GM19035 (cell line): ENCODE measurements at regions not wholly inside any gene's neighbourhood (a gene's known extent, or its start where the extent isn't known, plus 50 kb on each side); places are given as distances from the start of the nearest gene placed in this dataset.
"Not testable (repeated sequence)": the region's sequence is repeated elsewhere in the genome, so short reads cannot be mapped to it uniquely, and the experiment has no call there.

ENCODE experiments used
- ATAC-seq: cut with Tn5 transposase; IDR thresholded peaks from one replicate; pipeline ENCODE4 v1.9.1; 2021; ENCODE audit not compliant: unreplicated experiment

DNA sequence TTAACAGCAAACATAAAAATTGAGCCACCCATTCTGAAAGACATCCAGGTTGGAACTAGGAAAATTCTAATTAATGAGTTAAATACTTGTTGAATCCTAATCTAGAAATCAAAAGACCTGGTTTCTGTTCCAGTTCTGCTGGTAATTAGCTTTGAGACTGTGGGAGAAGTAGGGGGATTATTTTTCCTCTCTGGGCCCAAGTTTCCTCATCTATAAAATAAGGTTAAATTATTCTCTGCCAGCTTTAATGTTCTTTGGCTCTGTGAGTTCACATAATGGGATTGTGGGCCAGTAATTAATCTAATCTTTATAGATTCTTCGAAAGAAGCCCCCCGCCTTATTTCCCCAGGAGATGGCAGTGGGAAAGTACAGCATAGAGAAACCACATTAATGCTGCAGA lies 104.6 kb downstream of the ENC1 start:
- ATAC-seq = no peak

DNA sequence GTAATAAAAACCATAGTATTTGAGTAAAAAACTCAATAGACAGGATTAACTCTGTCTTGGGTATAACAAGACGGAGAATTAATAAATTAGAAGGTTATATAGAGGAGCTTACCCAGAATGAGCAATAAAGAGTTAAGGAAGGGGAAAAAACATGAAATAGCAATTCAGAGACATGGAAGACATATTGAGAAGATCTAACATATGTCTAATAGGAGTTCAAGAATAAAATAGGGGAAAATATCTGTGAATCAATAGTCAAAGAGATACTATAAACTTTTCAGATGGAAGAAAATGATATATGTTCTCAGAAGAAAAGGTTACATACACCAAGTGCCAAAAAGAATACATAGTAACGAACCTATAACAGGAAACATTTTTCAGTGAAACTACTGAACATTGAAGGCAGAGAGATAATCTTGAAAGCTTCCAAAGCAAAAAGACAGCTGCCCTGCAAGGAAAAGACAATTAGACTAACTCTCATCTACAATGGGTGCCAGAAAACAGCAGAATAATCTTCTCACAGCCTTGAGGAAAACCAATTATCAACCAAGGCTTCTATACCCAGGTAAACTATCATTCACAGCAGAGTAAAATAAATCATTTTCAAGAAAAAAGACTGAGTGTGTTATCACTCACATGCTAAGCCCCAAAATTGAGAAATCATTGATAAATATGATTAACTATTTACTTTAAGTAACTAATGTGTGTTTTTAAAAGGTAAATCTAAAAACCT lies 106.0 kb downstream of the ENC1 start:
- no peak for ATAC-seq

DNA sequence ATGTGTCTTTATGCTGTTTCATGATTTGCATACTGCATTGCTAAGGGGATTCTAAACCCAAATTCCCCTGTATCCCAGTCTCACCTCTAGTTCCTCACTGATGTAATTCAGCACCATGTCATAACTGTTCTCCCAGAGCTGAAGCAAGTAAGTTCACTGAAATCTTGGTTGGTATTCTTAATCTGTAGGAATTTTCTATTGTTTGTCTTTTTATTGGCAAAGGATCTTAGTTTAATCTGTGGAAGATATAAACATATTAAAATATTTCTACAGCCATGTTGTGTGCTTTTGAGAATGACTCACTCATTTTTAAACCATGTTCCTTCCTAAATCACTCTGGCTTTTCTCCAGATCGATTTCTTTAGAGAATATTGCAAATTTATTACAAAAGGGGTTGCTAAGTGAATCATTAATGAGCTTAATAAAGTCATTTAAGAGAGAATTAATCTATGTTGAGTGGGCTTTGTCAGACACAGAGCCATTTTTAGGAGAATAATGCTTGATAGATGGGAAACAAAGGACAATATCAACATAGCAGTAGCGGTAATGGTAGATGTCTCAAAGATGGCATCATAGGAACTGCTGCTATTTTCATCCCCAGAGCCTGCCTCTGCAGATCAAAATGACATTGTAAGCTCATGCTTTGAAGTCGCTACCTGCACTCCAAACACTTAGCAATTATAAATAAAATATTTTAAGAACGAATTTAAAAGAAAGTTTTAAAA lies 110.0 kb downstream of the ENC1 start:
- no peak for ATAC-seq

DNA sequence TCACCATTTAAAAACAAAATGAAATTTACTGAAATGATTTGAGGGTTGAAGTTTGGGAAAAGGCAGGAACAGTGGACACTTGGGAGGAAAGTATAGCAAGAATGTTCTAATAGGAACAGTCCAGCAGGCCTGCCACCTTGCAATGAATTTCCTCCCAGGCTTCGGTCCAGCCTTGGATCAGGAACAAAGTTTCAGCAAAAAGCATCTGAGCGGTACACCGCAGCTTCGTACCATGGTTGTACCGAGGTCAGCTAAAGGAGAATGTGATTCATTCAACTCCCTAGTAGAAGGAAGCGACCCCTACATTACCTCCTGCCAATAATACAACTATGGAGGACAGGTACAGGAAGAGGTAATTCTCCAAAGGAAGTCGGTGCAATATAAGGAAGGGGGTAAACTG lies 111.4 kb downstream of the ENC1 start:
- no peak for ATAC-seq

DNA sequence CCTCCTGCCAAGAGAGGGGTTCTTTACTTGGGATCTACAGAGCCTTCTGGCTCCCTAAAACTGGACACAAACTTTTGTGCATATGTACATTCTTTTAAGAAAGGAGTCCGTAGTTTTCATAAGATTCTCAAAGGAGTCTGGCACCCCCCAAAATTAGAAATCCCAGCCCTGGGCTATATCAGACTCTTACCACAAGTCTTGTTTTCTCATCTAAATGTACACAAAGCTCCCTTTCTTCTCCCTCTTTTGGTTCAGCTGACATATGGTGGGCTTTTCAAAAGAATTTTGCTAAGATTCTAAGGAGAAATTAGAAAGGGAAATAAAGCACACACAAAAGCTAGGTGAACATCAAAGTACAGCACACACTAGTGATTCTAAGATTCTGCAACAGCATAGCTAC lies 114.4 kb downstream of the ENC1 start:
- no peak for ATAC-seq

DNA sequence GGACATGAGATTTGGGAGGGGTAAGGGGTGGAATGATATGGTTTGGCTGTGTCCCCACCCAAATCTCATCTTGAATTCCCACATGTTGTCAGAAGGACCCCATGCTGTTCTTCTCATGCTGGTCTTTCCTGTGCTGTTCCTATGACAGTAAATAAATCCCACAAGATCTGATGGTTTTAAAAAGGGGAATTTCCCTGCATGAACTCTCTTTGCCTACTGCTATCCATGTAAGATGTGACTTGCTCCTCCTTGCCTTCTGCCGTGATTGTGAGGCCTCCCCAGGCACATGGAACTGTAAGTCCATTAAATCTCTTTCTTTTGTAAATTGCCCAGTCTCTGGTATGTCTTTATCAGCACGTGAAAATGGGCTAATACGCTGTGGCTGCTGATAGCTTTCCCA lies 115.8 kb downstream of the ENC1 start:
- ATAC-seq = not testable (repeated sequence)

DNA sequence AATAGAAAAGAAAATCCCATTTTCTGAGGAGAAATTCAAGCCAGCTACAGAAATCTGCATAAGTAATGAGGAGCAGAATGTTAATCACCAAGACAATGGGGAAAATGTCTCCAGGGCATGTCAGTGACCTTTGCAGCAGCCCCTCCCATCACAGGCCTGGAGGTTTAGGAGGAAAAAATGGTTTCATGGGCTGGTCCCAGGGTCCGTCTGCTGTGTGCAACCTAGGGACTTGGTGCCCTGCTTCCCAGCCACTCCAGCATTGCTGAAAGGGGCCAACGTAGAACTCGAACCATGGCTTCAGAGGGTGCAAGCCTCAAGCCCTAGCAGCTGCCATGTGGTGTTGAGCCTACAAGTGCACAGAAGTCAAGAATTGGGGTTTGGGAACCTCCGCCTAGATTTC lies 116.8 kb downstream of the ENC1 start:
- not testable (repeated sequence) for ATAC-seq

DNA sequence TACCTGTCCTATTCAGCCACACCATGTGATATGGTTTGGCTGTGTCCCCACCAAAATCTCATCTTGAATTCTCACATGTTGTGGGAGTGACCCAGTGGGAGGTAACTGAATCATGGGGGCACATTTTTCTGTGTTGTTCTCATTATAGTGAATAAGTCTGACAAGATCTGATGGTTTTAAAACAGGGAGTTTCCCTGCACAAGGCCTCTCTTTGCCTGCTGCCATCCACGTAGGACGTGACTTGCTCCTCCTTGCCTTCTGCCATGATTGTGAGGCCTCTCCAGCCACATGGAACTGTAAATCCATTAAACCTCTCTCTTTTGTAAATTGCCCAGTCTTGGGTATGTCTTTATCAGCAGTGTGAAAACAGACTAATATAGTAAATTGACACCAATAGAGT lies 117.7 kb downstream of the ENC1 start:
- ATAC-seq = not testable (repeated sequence)

DNA sequence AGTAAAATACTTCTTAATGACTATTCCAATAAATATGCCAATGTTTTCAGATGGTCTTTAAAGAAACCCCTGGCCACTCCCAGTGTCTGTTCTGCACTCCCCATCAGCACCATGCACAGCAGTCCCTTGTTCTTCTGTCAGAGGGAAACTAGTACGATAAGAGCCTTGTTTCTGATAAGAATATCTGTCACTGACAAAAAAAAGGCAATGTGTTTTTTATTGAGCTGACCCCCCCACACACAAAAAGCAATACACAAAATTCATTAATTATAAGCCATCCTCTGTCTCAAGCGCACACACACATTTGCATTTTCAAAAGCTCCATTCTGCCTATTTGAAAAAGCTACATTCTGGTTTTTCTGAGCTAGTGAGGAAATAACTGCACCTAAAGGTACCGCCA lies 119.1 kb downstream of the ENC1 start:
- ATAC-seq = no peak

DNA sequence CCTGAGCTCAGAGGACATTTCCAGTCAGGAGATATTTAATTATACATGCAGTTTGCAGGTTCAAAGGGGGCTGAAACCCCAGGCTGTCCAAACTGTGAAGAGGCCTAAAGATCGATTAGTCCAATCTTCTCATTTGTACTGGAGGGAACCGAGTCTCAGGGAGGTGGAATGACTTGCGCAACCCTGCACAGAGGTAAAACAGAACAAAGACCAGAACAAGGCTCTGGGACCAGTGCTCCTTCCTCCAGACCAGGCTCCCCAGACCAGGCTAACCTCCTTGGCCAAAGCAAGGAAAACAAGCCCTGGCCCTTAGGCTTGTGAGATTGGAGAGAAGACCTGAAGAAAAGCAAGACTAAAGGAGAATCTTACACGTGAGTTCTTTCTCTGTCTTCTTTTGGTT lies 120.8 kb downstream of the ENC1 start:
- no peak for ATAC-seq

DNA sequence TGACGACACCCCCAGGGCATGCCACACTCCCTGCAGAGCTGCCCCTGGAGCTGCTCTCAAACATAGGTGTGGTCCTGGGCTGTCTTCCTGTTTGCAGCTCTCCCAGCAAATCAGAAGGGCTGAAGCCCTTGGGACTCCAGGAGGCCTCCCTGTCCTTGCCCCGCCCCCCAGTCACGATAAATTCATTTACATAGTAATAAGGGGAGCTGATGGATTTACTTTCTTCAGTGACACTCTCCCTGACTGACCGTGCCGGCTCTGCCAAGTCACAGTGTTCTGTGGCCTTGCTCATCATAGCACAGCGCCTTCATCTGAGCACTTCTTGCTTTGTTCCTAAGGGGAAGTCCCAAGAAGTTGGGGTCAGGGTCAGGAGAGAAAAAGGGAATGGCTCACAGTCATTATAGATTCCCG lies 121.4 kb downstream of the ENC1 start:
- ATAC-seq = no peak

DNA sequence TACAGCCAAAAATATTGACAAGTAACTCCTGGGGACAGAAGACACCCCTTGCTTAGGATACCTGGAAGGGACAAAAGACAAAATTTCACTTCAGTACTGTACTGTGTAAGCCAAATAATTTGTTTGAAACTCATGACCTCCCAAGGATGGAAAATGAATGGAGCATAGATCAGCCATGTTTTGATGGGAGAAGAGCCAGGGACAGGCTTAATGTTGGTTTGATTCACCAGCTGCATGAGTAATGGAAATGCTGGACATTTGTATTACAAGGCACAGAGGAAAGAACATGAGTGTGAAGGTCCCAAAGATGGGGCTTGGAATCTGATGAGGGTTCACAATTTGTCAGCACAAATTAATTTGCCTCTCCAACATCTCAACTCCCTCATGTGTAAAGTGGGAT lies 122.8 kb downstream of the ENC1 start:
- no peak for ATAC-seq

DNA sequence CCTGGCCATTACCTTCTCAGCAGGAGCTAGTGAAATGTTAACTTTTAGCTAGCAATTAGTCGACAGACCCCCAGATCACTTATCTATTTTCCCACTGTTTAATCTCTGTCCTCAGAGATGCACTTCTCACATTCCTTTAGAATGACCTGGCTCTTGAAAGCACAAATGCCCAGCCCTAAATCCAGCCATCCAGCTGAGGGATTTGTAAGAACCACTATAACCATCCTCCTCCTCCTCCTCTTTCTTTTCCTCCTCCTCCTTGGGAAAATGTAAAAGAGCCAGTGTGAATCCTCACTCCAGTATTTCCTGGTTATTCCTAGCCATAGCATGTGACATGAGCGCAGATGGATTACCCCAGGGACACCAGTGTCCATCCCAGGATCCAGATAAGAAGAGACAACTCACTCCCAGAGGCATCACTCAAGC lies 124.3 kb downstream of the ENC1 start:
- ATAC-seq = no peak

DNA sequence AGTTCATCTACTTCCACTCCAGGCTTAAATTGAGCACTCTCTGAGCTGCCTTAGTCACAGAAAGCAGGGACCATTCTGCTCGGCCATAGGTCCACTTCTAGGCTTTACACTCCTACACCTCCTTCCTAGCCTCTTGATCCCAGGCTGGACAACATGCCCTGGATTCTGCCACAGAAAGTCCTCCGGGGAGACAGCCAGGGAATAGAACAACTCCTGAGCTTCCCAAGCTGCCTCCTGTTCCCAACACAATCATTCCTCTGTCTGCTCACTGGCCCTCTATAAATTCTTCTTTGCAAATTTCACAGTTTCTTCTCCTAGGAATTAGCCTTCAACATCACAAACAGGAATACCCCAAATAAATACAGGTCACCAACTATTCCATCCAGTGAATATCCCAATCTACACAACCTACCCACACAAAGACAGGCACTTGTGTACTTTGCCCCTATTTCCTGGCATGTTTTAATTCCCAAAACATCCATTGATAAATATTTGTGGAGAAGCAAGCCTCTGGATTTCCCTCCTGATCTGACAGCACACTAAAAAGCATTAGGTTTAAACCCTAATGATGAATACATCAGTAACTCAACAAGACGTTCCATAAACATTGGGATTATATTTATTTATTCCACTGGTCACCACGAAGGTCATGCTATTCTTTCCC lies 125.5 kb downstream of the ENC1 start:
- no peak for ATAC-seq

DNA sequence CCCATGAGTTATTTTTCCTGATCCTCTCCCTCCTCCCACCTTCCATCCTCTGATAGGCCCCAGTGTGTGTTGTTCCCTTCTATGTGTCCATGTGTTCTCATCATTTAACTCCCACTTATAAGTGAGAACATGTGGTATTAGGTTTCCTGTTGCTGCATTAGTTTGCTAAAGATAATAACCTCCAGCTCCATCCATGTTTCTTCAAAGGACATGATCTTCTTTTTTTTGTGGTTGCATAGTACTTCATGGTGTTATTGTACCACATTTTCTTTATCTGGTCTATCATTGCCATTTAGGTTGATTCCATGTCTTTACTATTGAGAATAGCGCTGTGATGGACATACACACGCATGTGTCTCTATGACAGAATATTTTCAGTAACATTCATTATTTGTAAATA lies 128.8 kb downstream of the ENC1 start:
- not testable (repeated sequence) for ATAC-seq

DNA sequence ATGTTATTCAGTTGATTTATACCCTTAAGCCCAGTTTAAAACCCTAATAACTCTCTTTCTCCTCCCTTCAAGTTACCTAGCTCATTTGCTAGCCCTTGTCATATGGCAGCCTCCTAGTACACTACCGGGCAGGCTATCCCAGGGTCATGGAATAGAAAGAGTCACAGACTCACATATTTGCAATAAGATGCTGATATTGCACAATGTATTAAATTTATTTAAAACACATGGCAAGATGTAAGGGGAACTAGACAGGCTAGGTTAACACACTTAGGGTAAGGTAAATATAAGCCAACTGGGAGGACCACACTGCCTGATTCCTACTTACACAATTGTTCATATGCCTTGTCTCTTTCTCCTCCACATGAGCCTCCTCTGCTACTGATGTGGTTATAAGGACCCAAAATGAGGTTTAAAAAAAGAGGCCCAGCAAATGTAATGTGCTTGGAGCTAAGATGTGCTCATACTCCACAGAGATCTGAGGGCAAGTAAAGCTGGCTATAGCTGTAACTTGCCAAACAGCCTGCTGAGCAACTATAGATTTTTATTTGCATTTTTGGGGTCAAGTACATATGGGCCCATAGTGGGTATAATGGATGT lies 130.0 kb downstream of the ENC1 start:
- no peak for ATAC-seq

DNA sequence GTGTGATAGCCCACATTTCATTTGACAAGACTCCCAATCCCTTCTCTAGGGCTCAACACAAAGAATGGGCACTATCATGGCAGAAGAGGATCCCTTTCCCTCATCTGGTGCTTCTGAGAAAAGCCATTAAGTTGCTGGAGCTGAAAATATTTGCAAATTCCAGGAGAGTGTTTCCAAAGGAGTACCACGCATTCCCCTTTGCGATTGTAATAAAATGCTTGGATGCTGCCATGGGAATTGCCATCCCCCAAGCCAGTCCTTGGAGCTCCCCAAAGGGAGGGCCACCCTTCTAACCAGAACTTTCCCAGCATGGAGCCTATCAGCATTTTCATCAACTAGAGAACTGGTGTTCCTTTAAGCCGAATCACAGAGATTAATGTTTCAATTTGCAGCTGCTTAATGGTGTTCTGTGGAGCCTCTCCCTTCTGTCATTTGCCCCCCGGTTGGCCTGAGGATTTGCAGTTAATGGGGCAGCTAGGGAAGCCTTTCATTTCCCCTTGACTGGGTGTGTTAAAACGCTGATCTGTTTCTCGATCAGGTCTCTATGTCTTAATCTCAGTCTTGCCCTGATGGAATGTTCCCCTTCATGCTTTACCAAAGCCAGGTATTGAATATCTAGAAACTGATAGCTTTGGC lies 133.0 kb downstream of the ENC1 start:
- no peak for ATAC-seq

DNA sequence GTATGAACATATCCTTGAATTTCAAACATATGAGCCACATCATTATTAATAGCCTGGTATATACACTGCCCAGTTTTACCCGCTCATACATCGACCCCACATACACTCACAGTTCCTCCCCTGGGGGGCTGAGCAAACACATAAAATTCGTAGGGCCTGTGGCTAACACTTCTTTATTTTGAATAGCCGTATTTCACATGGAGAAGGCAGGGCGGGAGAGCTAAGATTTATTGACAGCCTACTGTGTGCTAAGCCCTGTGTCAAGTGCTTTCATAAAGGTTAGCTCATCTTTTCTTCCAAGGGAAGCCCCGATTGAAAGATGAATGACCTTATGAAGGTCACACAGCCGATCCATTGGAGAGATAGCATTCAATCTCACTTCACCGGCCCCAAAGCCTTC lies 134.4 kb downstream of the ENC1 start:
- no peak for ATAC-seq

DNA sequence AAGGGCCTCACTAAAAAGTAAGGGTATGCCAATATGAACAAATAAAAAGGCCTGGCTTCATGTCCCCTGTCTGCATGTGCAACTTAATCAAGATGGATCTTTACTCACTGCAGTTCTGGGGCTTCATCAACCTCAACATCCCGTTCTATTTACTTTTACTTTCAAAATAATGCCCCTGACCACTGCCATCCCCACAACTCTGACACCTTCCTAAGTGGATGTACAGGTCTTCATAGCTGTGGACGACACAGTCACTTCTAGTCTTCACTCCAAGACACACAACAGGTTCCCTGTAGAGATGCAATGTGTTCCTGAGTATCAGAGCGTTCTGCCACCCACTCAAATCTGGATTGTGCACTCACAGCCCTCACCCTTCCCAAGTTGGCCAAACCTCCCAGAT lies 136.1 kb downstream of the ENC1 start:
- no peak for ATAC-seq

DNA sequence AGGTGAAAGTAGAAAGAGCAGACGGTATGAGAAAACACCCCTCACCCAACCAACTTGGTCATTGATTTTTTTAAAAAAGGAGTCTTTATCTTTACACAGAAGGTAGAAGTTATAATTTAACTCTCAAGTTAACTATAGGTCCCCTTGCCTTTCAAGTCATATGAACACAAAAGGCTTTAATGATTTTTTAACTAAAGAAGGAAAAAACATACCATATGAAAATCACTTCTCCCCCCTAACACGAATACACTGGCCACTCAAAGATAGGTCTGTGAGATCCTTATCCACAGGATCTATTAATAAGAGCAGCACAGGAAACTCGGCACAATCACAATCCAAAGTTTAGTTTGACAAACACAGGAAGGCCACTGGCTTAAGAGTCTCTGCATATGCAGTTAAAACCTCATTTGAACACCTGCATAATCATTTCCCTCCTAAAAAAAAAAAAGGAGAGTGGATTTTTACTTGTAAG lies 138.0 kb downstream of the ENC1 start:
- no peak for ATAC-seq
